Keratinocyte (primary cell): ENCODE measurements at regions not wholly inside any gene's neighbourhood (a gene's known extent, or its start where the extent isn't known, plus 50 kb on each side); places are given as distances from the start of the nearest gene placed in this dataset.
"Not testable (repeated sequence)": the region's sequence is repeated elsewhere in the genome, so short reads cannot be mapped to it uniquely, and the experiment has no call there.

ENCODE experiments used
- DNase-seq: peaks from one replicate; pipeline ENCODE4 v3.0.0-alpha.2; 2011; ENCODE audit warnings: low read depth, missing footprints, low spot score
- FAIRE-seq: peaks from 2 replicates; lab custom pipeline; 2011; peaks lifted over from hg19 to GRCh38; lab: Jason Lieb, UNC
- H2AFZ ChIP-seq: 2 replicates; pipeline ENCODE4 v1.6.0; 2012; ENCODE audit warnings: low read length, control low read depth, inconsistent platforms; ENCODE audit not compliant: control insufficient read depth
- H3K27ac ChIP-seq: 2 replicates; pipeline ENCODE4 v1.5.1; 2011; ENCODE audit warnings: low read length; ENCODE audit not compliant: control insufficient read depth, insufficient read depth
- H3K27me3 ChIP-seq: 3 replicates; pipeline ENCODE4 v1.6.0; 2011; ENCODE audit warnings: low read length; ENCODE audit not compliant: control insufficient read depth, insufficient read depth; ENCODE audit errors: extremely low read depth
- H3K36me3 ChIP-seq, 2 experiments: 2 replicates in 1 of 2; 3 replicates in 1 of 2; pipeline ENCODE4 v1.5.1; 2011; ENCODE audit warnings: low read length in 2 of 2, mild to moderate bottlenecking in 1 of 2; ENCODE audit not compliant: control insufficient read depth in 2 of 2, insufficient read depth in 2 of 2; ENCODE audit errors: extremely low read depth in 1 of 2
- H3K4me1 ChIP-seq: 3 replicates; pipeline ENCODE4 v1.5.1; 2011; ENCODE audit warnings: low read length; ENCODE audit not compliant: control insufficient read depth, insufficient read depth; ENCODE audit errors: extremely low read depth
- H3K4me2 ChIP-seq: 3 replicates; pipeline ENCODE4 v1.6.0; 2011; ENCODE audit warnings: low read depth, low read length; ENCODE audit not compliant: control insufficient read depth, insufficient read depth; ENCODE audit errors: extremely low read depth
- H3K4me3 ChIP-seq, 3 experiments: fragments of 200-600 bp in 1 of 3; sonication (generic) in 1 of 3; 2 replicates in 2 of 3; 3 replicates in 1 of 3; pipeline ENCODE4 v1.5.1; 2011 to 2016; ENCODE audit warnings: low read length in 3 of 3, mild to moderate bottlenecking in 3 of 3, control low read depth in 2 of 3, inconsistent platforms in 1 of 3, low read depth in 1 of 3, mixed read lengths in 1 of 3, mixed run types in 1 of 3, moderate library complexity in 1 of 3; ENCODE audit not compliant: control insufficient read depth in 2 of 3, insufficient read depth in 2 of 3; ENCODE audit errors: extremely low read depth in 1 of 3
- H3K79me2 ChIP-seq: 2 replicates; pipeline ENCODE4 v1.6.0; 2012; ENCODE audit warnings: low read length; ENCODE audit not compliant: control insufficient read depth, insufficient read depth
- H3K9ac ChIP-seq: 3 replicates; pipeline ENCODE4 v1.6.0; 2011; ENCODE audit warnings: low read length; ENCODE audit not compliant: control insufficient read depth, insufficient read depth; ENCODE audit errors: extremely low read depth
- H3K9me1 ChIP-seq: 3 replicates; pipeline ENCODE4 v1.6.0; 2011; ENCODE audit warnings: low read length; ENCODE audit not compliant: control insufficient read depth, insufficient read depth; ENCODE audit errors: extremely low read depth
- H3K9me3 ChIP-seq: 2 replicates; pipeline ENCODE4 v1.5.1; 2012; ENCODE audit warnings: low read depth, low read length; ENCODE audit not compliant: control insufficient read depth
- H4K20me1 ChIP-seq: 3 replicates; pipeline ENCODE4 v1.6.0; 2011; ENCODE audit warnings: low read length; ENCODE audit not compliant: control insufficient read depth, insufficient read depth; ENCODE audit errors: extremely low read depth
- CTCF ChIP-seq, 3 experiments: IDR thresholded peaks in 1 of 3; conservative IDR thresholded peaks in 1 of 3; optimal IDR thresholded peaks in 1 of 3; 2 replicates in 2 of 3; 3 replicates in 1 of 3; pipeline versions ENCODE3 to v1.5.1; 2011; ENCODE audit warnings: low read length in 3 of 3, mild to moderate bottlenecking in 3 of 3, moderate library complexity in 2 of 3, control low read depth in 1 of 3, inconsistent platforms in 1 of 3; ENCODE audit not compliant: insufficient read depth in 2 of 3; ENCODE audit errors: extremely low read depth in 1 of 3
- EZH2 ChIP-seq: IDR thresholded peaks from one replicate; pipeline ENCODE4 v1.6.1; 2012; ENCODE audit warnings: inconsistent platforms, mild to moderate bottlenecking, low read length, moderate library complexity
- dilution Hi-C: fragments of 300-500 bp; cut with MboI; formaldehyde crosslinking; loops from one replicate; pipeline ENCODE4 v1.7.0; 2020; ENCODE audit warnings: low sequenced_read_pairs; ENCODE audit not compliant: extremely low pct_ligation_motif_present

- Histone ChIP-seq H3K9ac (no peak overlapping the region), H2AFZ (no peak overlapping the region), H4K20me1 (no peaks in the 10 kb centered on the region), H3K4me3 (no peak overlapping the region), H3K27me3 (no peaks in the 10 kb centered on the region), H3K36me3 (no peaks in the 10 kb centered on the region), H3K4me1 (no peaks in the 10 kb centered on the region), H3K27ac (no peak overlapping the region), H3K9me3 (no peaks in the 10 kb centered on the region), H3K4me2 (no peak overlapping the region), H3K9me1 (no peaks in the 10 kb centered on the region), H3K79me2 (no peaks in the 10 kb centered on the region)
- no peak for FAIRE-seq
- dilution Hi-C loops, result no loop called here
- TF ChIP-seq CTCF (optimal IDR thresholded peaks at IDR 0.05 in 1 of 3, IDR thresholded peaks at IDR 0.05 in 1 of 3, conservative IDR thresholded peaks at IDR 0.05 in 1 of 3; ENCODE audit: extremely low read depth in 1 of 3, insufficient read depth in 2 of 3, low read length in 3 of 3) (no peak), EZH2 (no peak)
- no peak for DNase-seq
These were observed 182.4 kb upstream of the ADRA1D start for GRCh38 chr20:4431446-4431845.

- H3K4me1 ChIP-seq, dilution Hi-C loops, H3K27me3 ChIP-seq, FAIRE-seq, H3K9me3 ChIP-seq, H3K27ac ChIP-seq, H3K4me3 ChIP-seq, H4K20me1 ChIP-seq, H2AFZ ChIP-seq, H3K9ac ChIP-seq, H3K4me2 ChIP-seq, H3K79me2 ChIP-seq, H3K36me3 ChIP-seq, DNase-seq, H3K9me1 ChIP-seq: not testable (repeated sequence)
These were observed 181.7 kb upstream of the ADRA1D start for GRCh38 chr20:4430826-4431225.

GRCh38 chr20:4427940-4428586 lies 179.0 kb upstream of the ADRA1D start:
- Histone ChIP-seq H3K9ac (no peak overlapping the region), H3K36me3 (no peaks in the 10 kb centered on the region), H4K20me1 (no peaks in the 10 kb centered on the region), H2AFZ (no peak overlapping the region), H3K9me1 (no peaks in the 10 kb centered on the region), H3K4me1 (no peaks in the 10 kb centered on the region), H3K4me3 (no peak overlapping the region), H3K9me3 (no peaks in the 10 kb centered on the region), H3K27me3 (peaks cover 8% of the 10 kb centered on the region), H3K4me2 (no peak overlapping the region), H3K27ac (no peak overlapping the region), H3K79me2 (no peaks in the 10 kb centered on the region)
- FAIRE-seq, result no peak
- TF ChIP-seq CTCF (optimal IDR thresholded peaks at IDR 0.05 in 1 of 3, IDR thresholded peaks at IDR 0.05 in 1 of 3, conservative IDR thresholded peaks at IDR 0.05 in 1 of 3; ENCODE audit: extremely low read depth in 1 of 3, insufficient read depth in 2 of 3, low read length in 3 of 3) (no peak), EZH2 (no peak)
- no peak for DNase-seq
- dilution Hi-C loops, result no loop called here
